ENCODE measurements at regions not wholly inside any gene's neighbourhood (a gene's known extent, or its start where the extent isn't known, plus 50 kb on each side); places are given as distances from the start of the nearest gene placed in this dataset.
"Not testable (repeated sequence)": the region's sequence is repeated elsewhere in the genome, so short reads cannot be mapped to it uniquely, and the experiment has no call there.

GRCh38 chr6:93842178-93842577, 422.8 kb upstream of the EPHA7 start:
- Histone ChIP-seq H3K9ac (ENCODE audit: low read length) (no peak overlapping the region), H2BK5ac (ENCODE audit: low read length) (no peak overlapping the region), H2AK5ac (ENCODE audit: low read length) (no peak overlapping the region), H3K27ac (ENCODE audit: low read depth, low read length) (no peak overlapping the region), H4K5ac (ENCODE audit: low read length) (no peak overlapping the region), H2BK15ac (replicated peaks; ENCODE audit: low read depth) (no peak overlapping the region), H3K18ac (ENCODE audit: low read length) (no peak overlapping the region), H3K4ac (ENCODE audit: low read depth, low read length) (no peak overlapping the region), H3K56ac (ENCODE audit: low read length) (no peak overlapping the region), H3K79me2 (ENCODE audit: control insufficient read depth, insufficient read depth, low read length) (no peaks in the 10 kb centered on the region), H3K23ac (ENCODE audit: low read length) (no peak overlapping the region), H4K8ac (ENCODE audit: low read depth, low read length) (no peak overlapping the region), H2BK120ac (ENCODE audit: low read depth, low read length) (no peak overlapping the region), H3K79me1 (ENCODE audit: low read length) (peaks cover 2% of the 10 kb centered on the region), H3K27me3 (ENCODE audit: insufficient read depth, low read length, poor library complexity) (no peaks in the 10 kb centered on the region), H3K4me2 (ENCODE audit: low read length) (no peak overlapping the region), H3K4me1 (ENCODE audit: control insufficient read depth, low read depth, low read length) (no peaks in the 10 kb centered on the region), H3K36me3 (ENCODE audit: control insufficient read depth, insufficient read depth, low read length) (no peaks in the 10 kb centered on the region), H3K4me3 (ENCODE audit: low read length) (no peak overlapping the region)
- no CpG with 5 or more reads among the region's 1 CpG for WGBS (ENCODE audit: extremely low coverage, insufficient coverage, low lambda C conversion rate)
- DNase-seq = no peak

- not testable (repeated sequence) for H2AK5ac ChIP-seq (ENCODE audit: low read length); H2BK120ac ChIP-seq (ENCODE audit: low read depth, low read length); DNase-seq; H3K4me1 ChIP-seq (ENCODE audit: control insufficient read depth, low read depth, low read length); H3K23ac ChIP-seq (ENCODE audit: low read length); H3K4ac ChIP-seq (ENCODE audit: low read depth, low read length); H3K79me1 ChIP-seq (ENCODE audit: low read length); H3K36me3 ChIP-seq (ENCODE audit: control insufficient read depth, insufficient read depth, low read length); H3K4me2 ChIP-seq (ENCODE audit: low read length); H3K27me3 ChIP-seq (ENCODE audit: insufficient read depth, low read length, poor library complexity); H3K56ac ChIP-seq (ENCODE audit: low read length); H4K5ac ChIP-seq (ENCODE audit: low read length); H2BK15ac ChIP-seq (replicated peaks; ENCODE audit: low read depth); H3K79me2 ChIP-seq (ENCODE audit: control insufficient read depth, insufficient read depth, low read length); H3K18ac ChIP-seq (ENCODE audit: low read length); H4K8ac ChIP-seq (ENCODE audit: low read depth, low read length); H3K4me3 ChIP-seq (ENCODE audit: low read length)
- H2BK5ac ChIP-seq (ENCODE audit: low read length) = peak overlapping the region; percentile 54
- H3K27ac ChIP-seq (ENCODE audit: low read depth, low read length) = peak overlapping the region; percentile 66
- peak overlapping the region; percentile 41 for H3K9ac ChIP-seq (ENCODE audit: low read length)
- no CpG with 5 or more reads among the region's 8 CpGs for WGBS (ENCODE audit: extremely low coverage, insufficient coverage, low lambda C conversion rate)
Measured at GRCh38 chr6:93835451-93836145, 416.2 kb upstream of the EPHA7 start.

- not testable (repeated sequence) for H3K27me3 ChIP-seq (ENCODE audit: insufficient read depth, low read length, poor library complexity); H3K23ac ChIP-seq (ENCODE audit: low read length); H3K9ac ChIP-seq (ENCODE audit: low read length); H4K8ac ChIP-seq (ENCODE audit: low read depth, low read length); H2BK5ac ChIP-seq (ENCODE audit: low read length); H3K4me3 ChIP-seq (ENCODE audit: low read length); H2BK120ac ChIP-seq (ENCODE audit: low read depth, low read length); H2AK5ac ChIP-seq (ENCODE audit: low read length); H3K18ac ChIP-seq (ENCODE audit: low read length); H3K79me2 ChIP-seq (ENCODE audit: control insufficient read depth, insufficient read depth, low read length); H3K79me1 ChIP-seq (ENCODE audit: low read length); H3K4me2 ChIP-seq (ENCODE audit: low read length); H2BK15ac ChIP-seq (replicated peaks; ENCODE audit: low read depth); H4K5ac ChIP-seq (ENCODE audit: low read length); H3K36me3 ChIP-seq (ENCODE audit: control insufficient read depth, insufficient read depth, low read length); DNase-seq; H3K4ac ChIP-seq (ENCODE audit: low read depth, low read length); H3K4me1 ChIP-seq (ENCODE audit: control insufficient read depth, low read depth, low read length); H3K56ac ChIP-seq (ENCODE audit: low read length); H3K27ac ChIP-seq (ENCODE audit: low read depth, low read length)
- no CpG with 5 or more reads among the region's 9 CpGs for WGBS (ENCODE audit: extremely low coverage, insufficient coverage, low lambda C conversion rate)
Measured at GRCh38 chr6:93835026-93835425, 415.7 kb upstream of the EPHA7 start.

- H3K4me1 ChIP-seq (ENCODE audit: control insufficient read depth, low read depth, low read length); H3K4me2 ChIP-seq (ENCODE audit: low read length); H3K27me3 ChIP-seq (ENCODE audit: insufficient read depth, low read length, poor library complexity); H3K4me3 ChIP-seq (ENCODE audit: low read length); H2BK5ac ChIP-seq (ENCODE audit: low read length); H4K8ac ChIP-seq (ENCODE audit: low read depth, low read length); H3K27ac ChIP-seq (ENCODE audit: low read depth, low read length); H3K23ac ChIP-seq (ENCODE audit: low read length); H3K18ac ChIP-seq (ENCODE audit: low read length); H2BK120ac ChIP-seq (ENCODE audit: low read depth, low read length); H3K9ac ChIP-seq (ENCODE audit: low read length); H2BK15ac ChIP-seq (replicated peaks; ENCODE audit: low read depth); DNase-seq; H3K79me1 ChIP-seq (ENCODE audit: low read length); H3K79me2 ChIP-seq (ENCODE audit: control insufficient read depth, insufficient read depth, low read length); H3K4ac ChIP-seq (ENCODE audit: low read depth, low read length); H4K5ac ChIP-seq (ENCODE audit: low read length); H3K36me3 ChIP-seq (ENCODE audit: control insufficient read depth, insufficient read depth, low read length); H2AK5ac ChIP-seq (ENCODE audit: low read length); H3K56ac ChIP-seq (ENCODE audit: low read length): not testable (repeated sequence)
- WGBS (ENCODE audit: extremely low coverage, insufficient coverage, low lambda C conversion rate) = no CpG with 5 or more reads among the region's 12 CpGs
Measured at GRCh38 chr6:93833326-93833725, 414.0 kb upstream of the EPHA7 start.

GRCh38 chr6:93829757-93830156, 410.4 kb upstream of the EPHA7 start:
- H3K4me1 ChIP-seq (ENCODE audit: control insufficient read depth, low read depth, low read length); H2AK5ac ChIP-seq (ENCODE audit: low read length); H3K79me1 ChIP-seq (ENCODE audit: low read length); H3K4me3 ChIP-seq (ENCODE audit: low read length); H3K23ac ChIP-seq (ENCODE audit: low read length); H3K79me2 ChIP-seq (ENCODE audit: control insufficient read depth, insufficient read depth, low read length); H3K9ac ChIP-seq (ENCODE audit: low read length); H4K8ac ChIP-seq (ENCODE audit: low read depth, low read length); H4K5ac ChIP-seq (ENCODE audit: low read length); H3K4me2 ChIP-seq (ENCODE audit: low read length); H2BK120ac ChIP-seq (ENCODE audit: low read depth, low read length); H3K27ac ChIP-seq (ENCODE audit: low read depth, low read length); H3K36me3 ChIP-seq (ENCODE audit: control insufficient read depth, insufficient read depth, low read length); H3K18ac ChIP-seq (ENCODE audit: low read length); H2BK5ac ChIP-seq (ENCODE audit: low read length); H3K27me3 ChIP-seq (ENCODE audit: insufficient read depth, low read length, poor library complexity); H2BK15ac ChIP-seq (replicated peaks; ENCODE audit: low read depth): not testable (repeated sequence)
- Histone ChIP-seq H3K4ac (ENCODE audit: low read depth, low read length) (peak overlapping the region; percentile 16), H3K56ac (ENCODE audit: low read length) (peak overlapping the region; percentile 6)
- DNase-seq = peak; percentile 64

GRCh38 chr6:93829009-93829408, 409.6 kb upstream of the EPHA7 start:
- H3K23ac ChIP-seq (ENCODE audit: low read length) = no peak overlapping the region
- no peaks in the 10 kb centered on the region for H3K27me3 ChIP-seq (ENCODE audit: insufficient read depth, low read length, poor library complexity)

More at GRCh38 chr6:93829009-93829408, 409.6 kb upstream of the EPHA7 start:
- no peak overlapping the region for H3K56ac ChIP-seq (ENCODE audit: low read length)
- H3K27ac ChIP-seq (ENCODE audit: low read depth, low read length) = peak overlapping the region; percentile 51
- H4K8ac ChIP-seq (ENCODE audit: low read depth, low read length) = no peak overlapping the region
- no peak overlapping the region for H2BK15ac ChIP-seq (replicated peaks; ENCODE audit: low read depth)
- H3K4me2 ChIP-seq (ENCODE audit: low read length) = no peak overlapping the region
- H3K79me2 ChIP-seq (ENCODE audit: control insufficient read depth, insufficient read depth, low read length) = no peaks in the 10 kb centered on the region
- no peak overlapping the region for H2BK120ac ChIP-seq (ENCODE audit: low read depth, low read length)
- no peak overlapping the region for H3K18ac ChIP-seq (ENCODE audit: low read length)
- no peaks in the 10 kb centered on the region for H3K79me1 ChIP-seq (ENCODE audit: low read length)
- H4K5ac ChIP-seq (ENCODE audit: low read length) = no peak overlapping the region
- H3K4ac ChIP-seq (ENCODE audit: low read depth, low read length) = no peak overlapping the region
- no CpG with 5 or more reads among the region's 1 CpG for WGBS (ENCODE audit: extremely low coverage, insufficient coverage, low lambda C conversion rate)
- H3K4me3 ChIP-seq (ENCODE audit: low read length) = no peak overlapping the region
- H2BK5ac ChIP-seq (ENCODE audit: low read length) = no peak overlapping the region
- peaks cover 3% of the 10 kb centered on the region for H3K4me1 ChIP-seq (ENCODE audit: control insufficient read depth, low read depth, low read length)
- peak; percentile 56 for DNase-seq
- H2AK5ac ChIP-seq (ENCODE audit: low read length) = no peak overlapping the region
- H3K36me3 ChIP-seq (ENCODE audit: control insufficient read depth, insufficient read depth, low read length) = no peaks in the 10 kb centered on the region
- H3K9ac ChIP-seq (ENCODE audit: low read length) = no peak overlapping the region
